Islet of Langerhans (tissue), 1 donor: ENCODE measurements at regions not wholly inside any gene's neighbourhood (a gene's known extent, or its start where the extent isn't known, plus 50 kb on each side); places are given as distances from the start of the nearest gene placed in this dataset.

ENCODE experiments used
- FAIRE-seq: peaks from one replicate; lab custom pipeline; 2011; peaks lifted over from hg19 to GRCh38; lab: Jason Lieb, UNC

GRCh38 chr3:43207628-43208085, 78.7 kb upstream of the SNRK start:
- no peak for FAIRE-seq

GRCh38 chr3:43206632-43207031, 79.7 kb upstream of the SNRK start:
- FAIRE-seq: no peak

GRCh38 chr3:43206105-43206504, 80.2 kb upstream of the SNRK start:
- FAIRE-seq: no peak

GRCh38 chr3:43203022-43203421, 83.3 kb upstream of the SNRK start:
- no peak for FAIRE-seq

- no peak for FAIRE-seq
Observed at GRCh38 chr3:43201581-43201980, 84.8 kb upstream of the SNRK start.

- no peak for FAIRE-seq
Observed at GRCh38 chr3:43199645-43200306, 86.6 kb upstream of the SNRK start.

GRCh38 chr3:43198791-43199644, 87.3 kb upstream of the SNRK start:
- FAIRE-seq: no peak

- FAIRE-seq: no peak
Observed at GRCh38 chr3:43198301-43198700, 88.0 kb upstream of the SNRK start.

- no peak for FAIRE-seq
Observed at GRCh38 chr3:43197181-43197580, 89.2 kb upstream of the SNRK start.

GRCh38 chr3:43196721-43197120, 89.6 kb upstream of the SNRK start:
- no peak for FAIRE-seq

- FAIRE-seq: no peak
Observed at GRCh38 chr3:43195115-43195498, 89.2 kb upstream of the POMGNT2 start.

- no peak for FAIRE-seq
Observed at GRCh38 chr3:43194490-43195114, 88.7 kb upstream of the POMGNT2 start.

GRCh38 chr3:43194069-43194468, 88.2 kb upstream of the POMGNT2 start:
- no peak for FAIRE-seq

GRCh38 chr3:43192028-43192427, 86.1 kb upstream of the POMGNT2 start:
- FAIRE-seq: no peak

- FAIRE-seq: no peak
Observed at GRCh38 chr3:43191116-43191515, 85.2 kb upstream of the POMGNT2 start.

- no peak for FAIRE-seq
Observed at GRCh38 chr3:43190670-43191069, 84.8 kb upstream of the POMGNT2 start.

GRCh38 chr3:43187836-43188479, 82.1 kb upstream of the POMGNT2 start:
- FAIRE-seq: no peak

GRCh38 chr3:43185983-43186314, 80.1 kb upstream of the POMGNT2 start:
- no peak for FAIRE-seq

GRCh38 chr3:43185274-43185982, 79.5 kb upstream of the POMGNT2 start:
- no peak for FAIRE-seq

- no peak for FAIRE-seq
Observed at GRCh38 chr3:43183456-43183855, 77.6 kb upstream of the POMGNT2 start.

- no peak for FAIRE-seq
Observed at GRCh38 chr3:43181202-43181821, 75.4 kb upstream of the POMGNT2 start.

- FAIRE-seq: no peak
Observed at GRCh38 chr3:43180694-43181093, 74.8 kb upstream of the POMGNT2 start.
